ENCODE measurements at regions not wholly inside any gene's neighbourhood (a gene's known extent, or its start where the extent isn't known, plus 50 kb on each side); places are given as distances from the start of the nearest gene placed in this dataset.

DNA sequence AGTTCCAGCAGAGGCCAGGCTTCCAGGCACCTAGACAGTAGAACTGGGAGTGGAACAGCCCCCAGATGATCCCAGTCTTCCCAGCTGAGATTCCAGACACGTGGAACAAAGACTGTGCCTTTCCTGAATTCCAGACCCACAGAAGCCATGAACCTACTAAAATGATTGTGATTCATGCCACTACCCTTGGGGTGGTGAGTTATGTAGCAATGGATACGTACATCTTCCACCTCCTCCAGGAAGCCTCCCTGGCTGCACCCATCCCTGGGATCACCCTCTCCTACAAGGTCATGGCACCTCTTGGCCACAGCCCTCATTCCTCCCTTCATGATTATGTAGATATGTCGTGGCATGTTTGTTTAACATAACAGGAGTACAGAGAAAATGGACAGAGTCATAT lies 83.4 kb downstream of the NPTX2 start:
- H3K9me3 ChIP-seq (ENCODE audit: low read length) = no peaks in the 10 kb centered on the region
- no peak overlapping the region for H3K27ac ChIP-seq (ENCODE audit: low read length)
- no peak overlapping the region for H2AFZ ChIP-seq (ENCODE audit: low read depth, low read length)
- H3K4me3 ChIP-seq (ENCODE audit: low read length) = no peak overlapping the region
- no peak for TF ChIP-seq POLR2AphosphoS5 (IDR thresholded peaks at IDR 0.05)
- TF ChIP-seq RAD21 (conservative IDR thresholded peaks at IDR 0.05) = no peak
- no peak for TF ChIP-seq EP300 (conservative IDR thresholded peaks at IDR 0.05; ENCODE audit: poor library complexity, severe bottlenecking)
- TF ChIP-seq TAF1 (IDR thresholded peaks at IDR 0.05; ENCODE audit: low read depth) = no peak
- TF ChIP-seq, protein P1, sequence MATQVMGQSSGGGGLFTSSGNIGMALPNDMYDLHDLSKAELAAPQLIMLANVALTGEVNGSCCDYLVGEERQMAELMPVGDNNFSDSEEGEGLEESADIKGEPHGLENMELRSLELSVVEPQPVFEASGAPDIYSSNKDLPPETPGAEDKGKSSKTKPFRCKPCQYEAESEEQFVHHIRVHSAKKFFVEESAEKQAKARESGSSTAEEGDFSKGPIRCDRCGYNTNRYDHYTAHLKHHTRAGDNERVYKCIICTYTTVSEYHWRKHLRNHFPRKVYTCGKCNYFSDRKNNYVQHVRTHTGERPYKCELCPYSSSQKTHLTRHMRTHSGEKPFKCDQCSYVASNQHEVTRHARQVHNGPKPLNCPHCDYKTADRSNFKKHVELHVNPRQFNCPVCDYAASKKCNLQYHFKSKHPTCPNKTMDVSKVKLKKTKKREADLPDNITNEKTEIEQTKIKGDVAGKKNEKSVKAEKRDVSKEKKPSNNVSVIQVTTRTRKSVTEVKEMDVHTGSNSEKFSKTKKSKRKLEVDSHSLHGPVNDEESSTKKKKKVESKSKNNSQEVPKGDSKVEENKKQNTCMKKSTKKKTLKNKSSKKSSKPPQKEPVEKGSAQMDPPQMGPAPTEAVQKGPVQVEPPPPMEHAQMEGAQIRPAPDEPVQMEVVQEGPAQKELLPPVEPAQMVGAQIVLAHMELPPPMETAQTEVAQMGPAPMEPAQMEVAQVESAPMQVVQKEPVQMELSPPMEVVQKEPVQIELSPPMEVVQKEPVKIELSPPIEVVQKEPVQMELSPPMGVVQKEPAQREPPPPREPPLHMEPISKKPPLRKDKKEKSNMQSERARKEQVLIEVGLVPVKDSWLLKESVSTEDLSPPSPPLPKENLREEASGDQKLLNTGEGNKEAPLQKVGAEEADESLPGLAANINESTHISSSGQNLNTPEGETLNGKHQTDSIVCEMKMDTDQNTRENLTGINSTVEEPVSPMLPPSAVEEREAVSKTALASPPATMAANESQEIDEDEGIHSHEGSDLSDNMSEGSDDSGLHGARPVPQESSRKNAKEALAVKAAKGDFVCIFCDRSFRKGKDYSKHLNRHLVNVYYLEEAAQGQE (IDR thresholded peaks at IDR 0.05; ENCODE audit: borderline replicate concordance) = no peak
- TF ChIP-seq CTCF (IDR thresholded peaks at IDR 0.05; ENCODE audit: poor library complexity, severe bottlenecking) = no peak
- TF ChIP-seq MXI1 (conservative IDR thresholded peaks at IDR 0.05; ENCODE audit: poor library complexity, severe bottlenecking) = no peak
- no peak for TF ChIP-seq SMC3 (conservative IDR thresholded peaks at IDR 0.05; ENCODE audit: poor library complexity)
- no peak for TF ChIP-seq EZH2 (IDR thresholded peaks at IDR 0.05; ENCODE audit: borderline replicate concordance, insufficient read depth, low read length, poor library complexity, severe bottlenecking)
- H3K9me2 ChIP-seq (ENCODE audit: insufficient read depth, low read length) = no peaks in the 10 kb centered on the region
- no peak overlapping the region for H3K4me2 ChIP-seq (ENCODE audit: low read length)
- H3K9ac ChIP-seq (ENCODE audit: low read length) = no peak overlapping the region
- H3K79me2 ChIP-seq (replicated peaks; ENCODE audit: insufficient read depth, low read length) = no peaks in the 10 kb centered on the region
- no peaks in the 10 kb centered on the region for H3K27me3 ChIP-seq (ENCODE audit: insufficient read depth, low read depth, low read length)
- H3K36me3 ChIP-seq (ENCODE audit: insufficient read depth, low read length) = no peaks in the 10 kb centered on the region
- no peaks in the 10 kb centered on the region for H4K20me1 ChIP-seq (ENCODE audit: insufficient read depth)
- H3F3A ChIP-seq (ENCODE audit: insufficient read depth, low read length, poor library complexity, severe bottlenecking) = no peaks in the 10 kb centered on the region

- Histone ChIP-seq H3K9me2 (ENCODE audit: insufficient read depth, low read length) (no peaks in the 10 kb centered on the region), H3K9ac (ENCODE audit: low read length) (no peak overlapping the region)
- TF ChIP-seq CTCF (IDR thresholded peaks at IDR 0.05; ENCODE audit: poor library complexity, severe bottlenecking) (no peak), RAD21 (conservative IDR thresholded peaks at IDR 0.05) (no peak), EP300 (conservative IDR thresholded peaks at IDR 0.05; ENCODE audit: poor library complexity, severe bottlenecking) (no peak), TAF1 (IDR thresholded peaks at IDR 0.05; ENCODE audit: low read depth) (no peak), SMC3 (conservative IDR thresholded peaks at IDR 0.05; ENCODE audit: poor library complexity) (no peak), EZH2 (IDR thresholded peaks at IDR 0.05; ENCODE audit: borderline replicate concordance, insufficient read depth, low read length, poor library complexity, severe bottlenecking) (no peak), MXI1 (conservative IDR thresholded peaks at IDR 0.05; ENCODE audit: poor library complexity, severe bottlenecking) (no peak)
- TF ChIP-seq, protein P1 (IDR thresholded peaks at IDR 0.05; ENCODE audit: borderline replicate concordance) = no peak
These were observed 84.3 kb downstream of the NPTX2 start for GRCh38 chr7:98701372-98701771.

More at GRCh38 chr7:98701372-98701771, 84.3 kb downstream of the NPTX2 start:
- Histone ChIP-seq H3K4me2 (ENCODE audit: low read length) (no peak overlapping the region), H3F3A (ENCODE audit: insufficient read depth, low read length, poor library complexity, severe bottlenecking) (no peaks in the 10 kb centered on the region), H2AFZ (ENCODE audit: low read depth, low read length) (no peak overlapping the region), H3K27me3 (ENCODE audit: insufficient read depth, low read depth, low read length) (no peaks in the 10 kb centered on the region), H3K4me3 (ENCODE audit: low read length) (no peak overlapping the region), H3K9me3 (ENCODE audit: low read length) (no peaks in the 10 kb centered on the region), H3K79me2 (replicated peaks; ENCODE audit: insufficient read depth, low read length) (no peaks in the 10 kb centered on the region), H3K27ac (ENCODE audit: low read length) (no peak overlapping the region), H4K20me1 (ENCODE audit: insufficient read depth) (no peaks in the 10 kb centered on the region), H3K36me3 (ENCODE audit: insufficient read depth, low read length) (no peaks in the 10 kb centered on the region)

All from neural cell (in vitro differentiated cells).